HEK293 (cell line): ENCODE measurements at regions not wholly inside any gene's neighbourhood (a gene's known extent, or its start where the extent isn't known, plus 50 kb on each side); places are given as distances from the start of the nearest gene placed in this dataset.

Source experiments
- ELK4 ChIP-seq: IDR thresholded peaks from 2 replicates; pipeline ENCODE4 v1.6.1; 2011; ENCODE audit warnings: mild to moderate bottlenecking, low read depth, low read length, borderline replicate concordance
- SP2 ChIP-seq: fragments of 450-650 bp; formaldehyde crosslinking; IDR thresholded peaks from 2 replicates; pipeline ENCODE4 v1.5.1; 2016; ENCODE audit warnings: missing biosample characterization, missing genetic modification characterization
- WT1 ChIP-seq: fragments of 450-650 bp; formaldehyde crosslinking; IDR thresholded peaks from 2 replicates; pipeline ENCODE4 v1.5.1; 2016; ENCODE audit warnings: missing biosample characterization, missing genetic modification characterization
- ZBTB11 ChIP-seq: fragments of 450-650 bp; formaldehyde crosslinking; conservative IDR thresholded peaks from 2 replicates; pipeline ENCODE4 v1.5.1; 2016; ENCODE audit warnings: low read depth, missing biosample characterization, missing genetic modification characterization
- ZNF174 ChIP-seq: fragments of 450-650 bp; formaldehyde crosslinking; IDR thresholded peaks from 2 replicates; pipeline ENCODE4 v1.5.0; 2017; ENCODE audit warnings: missing biosample characterization, mild to moderate bottlenecking, missing genetic modification characterization
- ZNF24 ChIP-seq: fragments of 450-650 bp; formaldehyde crosslinking; IDR thresholded peaks from 2 replicates; pipeline ENCODE4 v1.5.1; 2016; ENCODE audit warnings: missing biosample characterization, missing genetic modification characterization
- ZNF335 ChIP-seq: fragments of 450-650 bp; formaldehyde crosslinking; conservative IDR thresholded peaks from 2 replicates; pipeline ENCODE4 v1.5.1; 2016; ENCODE audit warnings: missing biosample characterization, missing genetic modification characterization
- ZNF549 ChIP-seq: fragments of 450-650 bp; IDR thresholded peaks from 2 replicates; pipeline ENCODE4 v1.5.1; 2018; ENCODE audit warnings: missing biosample characterization, missing genetic modification characterization, mild to moderate bottlenecking, inconsistent platforms, moderate library complexity
- ZNF555 ChIP-seq: fragments of 450-650 bp; formaldehyde crosslinking; conservative IDR thresholded peaks from 2 replicates; pipeline ENCODE4 v1.5.1; 2017; ENCODE audit warnings: missing biosample characterization, mild to moderate bottlenecking, missing genetic modification characterization, inconsistent platforms
- ZNF776 ChIP-seq: fragments of 450-650 bp; formaldehyde crosslinking; IDR thresholded peaks from 2 replicates; pipeline ENCODE4 v1.5.0; 2017; ENCODE audit warnings: missing biosample characterization, missing genetic modification characterization, borderline replicate concordance
- TF ChIP-seq, protein P1 (sequence below): fragments of 450-650 bp; formaldehyde crosslinking; IDR thresholded peaks from 2 replicates; pipeline ENCODE4 v1.5.1; 2016; ENCODE audit warnings: missing biosample characterization, missing genetic modification characterization
- TF ChIP-seq, protein P2 (sequence below): fragments of 450-650 bp; formaldehyde crosslinking; IDR thresholded peaks from 2 replicates; pipeline ENCODE4 v1.5.1; 2016; ENCODE audit warnings: missing biosample characterization, missing genetic modification characterization, borderline replicate concordance

DNA sequence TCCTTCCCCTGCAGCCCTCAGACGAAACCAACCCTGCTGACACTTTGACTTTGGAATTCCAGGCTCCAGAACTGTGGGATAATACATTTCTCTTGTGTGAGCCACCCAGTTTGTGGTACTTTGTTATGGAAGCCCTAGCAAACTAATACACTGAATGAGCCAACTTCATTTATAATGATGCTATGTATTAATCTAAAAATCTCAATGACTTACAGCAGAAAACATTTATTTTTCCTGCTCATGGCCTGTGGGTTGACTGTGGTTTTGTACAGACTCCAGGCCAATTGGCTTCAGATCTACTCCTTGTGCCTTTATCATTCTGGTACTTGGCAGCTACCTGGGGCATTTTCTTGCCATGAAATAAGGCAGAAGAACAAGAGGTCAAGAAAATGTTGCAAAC lies 152.4 kb downstream of the EBLN2 start:
- no peak for TF ChIP-seq ZNF335 (tag by site-specific recombination)
- TF ChIP-seq SP2 (tag by site-specific recombination): no peak
- TF ChIP-seq, protein P1, sequence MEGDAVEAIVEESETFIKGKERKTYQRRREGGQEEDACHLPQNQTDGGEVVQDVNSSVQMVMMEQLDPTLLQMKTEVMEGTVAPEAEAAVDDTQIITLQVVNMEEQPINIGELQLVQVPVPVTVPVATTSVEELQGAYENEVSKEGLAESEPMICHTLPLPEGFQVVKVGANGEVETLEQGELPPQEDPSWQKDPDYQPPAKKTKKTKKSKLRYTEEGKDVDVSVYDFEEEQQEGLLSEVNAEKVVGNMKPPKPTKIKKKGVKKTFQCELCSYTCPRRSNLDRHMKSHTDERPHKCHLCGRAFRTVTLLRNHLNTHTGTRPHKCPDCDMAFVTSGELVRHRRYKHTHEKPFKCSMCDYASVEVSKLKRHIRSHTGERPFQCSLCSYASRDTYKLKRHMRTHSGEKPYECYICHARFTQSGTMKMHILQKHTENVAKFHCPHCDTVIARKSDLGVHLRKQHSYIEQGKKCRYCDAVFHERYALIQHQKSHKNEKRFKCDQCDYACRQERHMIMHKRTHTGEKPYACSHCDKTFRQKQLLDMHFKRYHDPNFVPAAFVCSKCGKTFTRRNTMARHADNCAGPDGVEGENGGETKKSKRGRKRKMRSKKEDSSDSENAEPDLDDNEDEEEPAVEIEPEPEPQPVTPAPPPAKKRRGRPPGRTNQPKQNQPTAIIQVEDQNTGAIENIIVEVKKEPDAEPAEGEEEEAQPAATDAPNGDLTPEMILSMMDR (tag by site-specific recombination): no peak
- TF ChIP-seq ZNF776: no peak
- no peak for TF ChIP-seq ZNF174 (tag by site-specific recombination)
- no peak for TF ChIP-seq ZNF555
- TF ChIP-seq ZBTB11 (tag by site-specific recombination): no peak
- no peak for TF ChIP-seq ELK4
- TF ChIP-seq ZNF549: no peak
- TF ChIP-seq WT1 (tag by site-specific recombination): no peak
- TF ChIP-seq, protein P2, sequence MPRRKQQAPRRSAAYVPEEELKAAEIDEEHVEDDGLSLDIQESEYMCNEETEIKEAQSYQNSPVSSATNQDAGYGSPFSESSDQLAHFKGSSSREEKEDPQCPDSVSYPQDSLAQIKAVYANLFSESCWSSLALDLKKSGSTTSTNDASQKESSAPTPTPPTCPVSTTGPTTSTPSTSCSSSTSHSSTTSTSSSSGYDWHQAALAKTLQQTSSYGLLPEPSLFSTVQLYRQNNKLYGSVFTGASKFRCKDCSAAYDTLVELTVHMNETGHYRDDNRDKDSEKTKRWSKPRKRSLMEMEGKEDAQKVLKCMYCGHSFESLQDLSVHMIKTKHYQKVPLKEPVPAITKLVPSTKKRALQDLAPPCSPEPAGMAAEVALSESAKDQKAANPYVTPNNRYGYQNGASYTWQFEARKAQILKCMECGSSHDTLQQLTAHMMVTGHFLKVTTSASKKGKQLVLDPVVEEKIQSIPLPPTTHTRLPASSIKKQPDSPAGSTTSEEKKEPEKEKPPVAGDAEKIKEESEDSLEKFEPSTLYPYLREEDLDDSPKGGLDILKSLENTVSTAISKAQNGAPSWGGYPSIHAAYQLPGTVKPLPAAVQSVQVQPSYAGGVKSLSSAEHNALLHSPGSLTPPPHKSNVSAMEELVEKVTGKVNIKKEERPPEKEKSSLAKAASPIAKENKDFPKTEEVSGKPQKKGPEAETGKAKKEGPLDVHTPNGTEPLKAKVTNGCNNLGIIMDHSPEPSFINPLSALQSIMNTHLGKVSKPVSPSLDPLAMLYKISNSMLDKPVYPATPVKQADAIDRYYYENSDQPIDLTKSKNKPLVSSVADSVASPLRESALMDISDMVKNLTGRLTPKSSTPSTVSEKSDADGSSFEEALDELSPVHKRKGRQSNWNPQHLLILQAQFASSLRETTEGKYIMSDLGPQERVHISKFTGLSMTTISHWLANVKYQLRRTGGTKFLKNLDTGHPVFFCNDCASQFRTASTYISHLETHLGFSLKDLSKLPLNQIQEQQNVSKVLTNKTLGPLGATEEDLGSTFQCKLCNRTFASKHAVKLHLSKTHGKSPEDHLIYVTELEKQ (tag by site-specific recombination): no peak
- TF ChIP-seq ZNF24 (tag by site-specific recombination): no peak
